SK-N-SH (cell line): ENCODE measurements at regions not wholly inside any gene's neighbourhood (a gene's known extent, or its start where the extent isn't known, plus 50 kb on each side); places are given as distances from the start of the nearest gene placed in this dataset.

Experiments used
- FOXM1 ChIP-seq: IDR thresholded peaks from 2 replicates; pipeline ENCODE4 v1.4.0; 2012; ENCODE audit warnings: low read depth, mild to moderate bottlenecking
- NFIC ChIP-seq: IDR thresholded peaks from 2 replicates; pipeline ENCODE4 v1.4.0; 2012; ENCODE audit warnings: borderline replicate concordance
- POLR2AphosphoS5 ChIP-seq: IDR thresholded peaks from 2 replicates; pipeline ENCODE4 v1.6.1; 2012; ENCODE audit warnings: low read depth, low read length

DNA sequence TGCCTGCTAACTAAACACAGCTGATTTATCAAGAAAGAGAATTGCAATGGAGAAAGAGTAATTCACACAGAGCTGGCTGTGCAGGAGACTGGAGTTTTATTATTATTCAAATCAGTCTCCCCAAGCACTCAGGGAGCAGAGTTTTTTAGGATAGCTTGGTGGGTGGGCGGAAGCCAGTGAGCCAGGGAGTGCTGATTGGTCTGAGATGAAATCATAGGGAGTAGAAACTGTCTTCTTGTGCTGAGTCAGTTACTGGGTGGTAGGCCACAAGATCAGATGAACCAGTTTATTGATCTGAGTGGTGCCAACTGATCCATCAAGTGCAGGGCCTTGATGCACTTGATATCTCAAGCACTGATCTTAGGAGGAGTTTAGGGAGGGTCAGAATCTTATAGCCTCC lies 891.9 kb upstream of the CADM2 start:
- no peak for TF ChIP-seq FOXM1
- no peak for TF ChIP-seq NFIC
- TF ChIP-seq POLR2AphosphoS5: no peak
